SK-N-SH (cell line): ENCODE measurements at regions not wholly inside any gene's neighbourhood (a gene's known extent, or its start where the extent isn't known, plus 50 kb on each side); places are given as distances from the start of the nearest gene placed in this dataset.

Experiments
- CHD2 ChIP-seq: fragments of 150-350 bp; IDR thresholded peaks from 2 replicates; pipeline ENCODE4 v1.6.1; 2018; ENCODE audit warnings: low read length; ENCODE audit not compliant: partially characterized antibody
- EP300 ChIP-seq, 2 experiments: IDR thresholded peaks; 2 replicates each; pipeline versions ENCODE4 v1.4.0 to v1.6.1; 2012; ENCODE audit warnings: borderline replicate concordance in 1 of 2, low read depth in 1 of 2, low read length in 1 of 2
- EZH2phosphoT487 ChIP-seq: fragments of 200-600 bp; sonication (generic); IDR thresholded peaks from 2 replicates; pipeline ENCODE4 v1.6.1; 2017; ENCODE audit warnings: low read depth, mixed run types, mild to moderate bottlenecking, antibody characterized with exemption, moderate library complexity, borderline replicate concordance
- FOSL2 ChIP-seq: IDR thresholded peaks from 2 replicates; pipeline ENCODE4 v1.4.0; 2012; ENCODE audit warnings: low read depth, mild to moderate bottlenecking, moderate library complexity, borderline replicate concordance
- GABPA ChIP-seq: IDR thresholded peaks from 2 replicates; pipeline ENCODE4 v1.4.0; 2012; ENCODE audit warnings: low read depth, mild to moderate bottlenecking
- PBX3 ChIP-seq: IDR thresholded peaks from 2 replicates; pipeline ENCODE4; 2012
- POLR2AphosphoS5 ChIP-seq: IDR thresholded peaks from 2 replicates; pipeline ENCODE4 v1.6.1; 2012; ENCODE audit warnings: low read depth, low read length
- RAD21 ChIP-seq: IDR thresholded peaks from 2 replicates; pipeline ENCODE4 v1.6.1; 2012; ENCODE audit warnings: mild to moderate bottlenecking, low read length
- REST ChIP-seq: IDR thresholded peaks from 2 replicates; pipeline ENCODE4 v1.6.1; 2012; ENCODE audit warnings: mild to moderate bottlenecking, low read depth, low read length, moderate library complexity
- RFX5 ChIP-seq: IDR thresholded peaks from 2 replicates; pipeline ENCODE4 v1.6.1; 2012; ENCODE audit warnings: mild to moderate bottlenecking, improper control_type of control experiment, low read length
- TAF1 ChIP-seq: IDR thresholded peaks from 2 replicates; pipeline ENCODE4 v1.6.1; 2012; ENCODE audit warnings: low read depth, mild to moderate bottlenecking, low read length, moderate library complexity, borderline replicate concordance
- YY1 ChIP-seq: IDR thresholded peaks from 2 replicates; pipeline ENCODE4 v1.4.0; 2012; ENCODE audit warnings: low read depth, mild to moderate bottlenecking
- TF ChIP-seq, protein P1 (sequence below): fragments of 200-600 bp; sonication (generic); IDR thresholded peaks from 2 replicates; pipeline ENCODE4 v1.6.1; 2017; ENCODE audit warnings: antibody characterized with exemption, mild to moderate bottlenecking, moderate library complexity
- TF ChIP-seq, protein P2 (sequence below): fragments of 150-350 bp; IDR thresholded peaks from 2 replicates; pipeline ENCODE4 v1.6.1; 2017; ENCODE audit warnings: antibody characterized with exemption, low read length, low read depth, borderline replicate concordance

GRCh38 chr16:56109994-56110393 lies 81.3 kb upstream of the GNAO1 start:
- TF ChIP-seq RAD21 (no peak), YY1 (no peak), GABPA (no peak), EP300 (IDR thresholded peaks at IDR 0.05; ENCODE audit: borderline replicate concordance in 1 of 2, low read depth in 1 of 2, low read length in 1 of 2) (no peak), RFX5 (no peak), FOSL2 (no peak), EZH2phosphoT487 (no peak), CHD2 (no peak), TAF1 (no peak), REST (no peak), POLR2AphosphoS5 (no peak), PBX3 (no peak)
- TF ChIP-seq, protein P1, sequence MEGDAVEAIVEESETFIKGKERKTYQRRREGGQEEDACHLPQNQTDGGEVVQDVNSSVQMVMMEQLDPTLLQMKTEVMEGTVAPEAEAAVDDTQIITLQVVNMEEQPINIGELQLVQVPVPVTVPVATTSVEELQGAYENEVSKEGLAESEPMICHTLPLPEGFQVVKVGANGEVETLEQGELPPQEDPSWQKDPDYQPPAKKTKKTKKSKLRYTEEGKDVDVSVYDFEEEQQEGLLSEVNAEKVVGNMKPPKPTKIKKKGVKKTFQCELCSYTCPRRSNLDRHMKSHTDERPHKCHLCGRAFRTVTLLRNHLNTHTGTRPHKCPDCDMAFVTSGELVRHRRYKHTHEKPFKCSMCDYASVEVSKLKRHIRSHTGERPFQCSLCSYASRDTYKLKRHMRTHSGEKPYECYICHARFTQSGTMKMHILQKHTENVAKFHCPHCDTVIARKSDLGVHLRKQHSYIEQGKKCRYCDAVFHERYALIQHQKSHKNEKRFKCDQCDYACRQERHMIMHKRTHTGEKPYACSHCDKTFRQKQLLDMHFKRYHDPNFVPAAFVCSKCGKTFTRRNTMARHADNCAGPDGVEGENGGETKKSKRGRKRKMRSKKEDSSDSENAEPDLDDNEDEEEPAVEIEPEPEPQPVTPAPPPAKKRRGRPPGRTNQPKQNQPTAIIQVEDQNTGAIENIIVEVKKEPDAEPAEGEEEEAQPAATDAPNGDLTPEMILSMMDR = no peak
- TF ChIP-seq, protein P2, sequence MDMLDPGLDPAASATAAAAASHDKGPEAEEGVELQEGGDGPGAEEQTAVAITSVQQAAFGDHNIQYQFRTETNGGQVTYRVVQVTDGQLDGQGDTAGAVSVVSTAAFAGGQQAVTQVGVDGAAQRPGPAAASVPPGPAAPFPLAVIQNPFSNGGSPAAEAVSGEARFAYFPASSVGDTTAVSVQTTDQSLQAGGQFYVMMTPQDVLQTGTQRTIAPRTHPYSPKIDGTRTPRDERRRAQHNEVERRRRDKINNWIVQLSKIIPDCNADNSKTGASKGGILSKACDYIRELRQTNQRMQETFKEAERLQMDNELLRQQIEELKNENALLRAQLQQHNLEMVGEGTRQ = no peak
